ENCODE measurements at regions not wholly inside any gene's neighbourhood (a gene's known extent, or its start where the extent isn't known, plus 50 kb on each side); places are given as distances from the start of the nearest gene placed in this dataset.

DNA sequence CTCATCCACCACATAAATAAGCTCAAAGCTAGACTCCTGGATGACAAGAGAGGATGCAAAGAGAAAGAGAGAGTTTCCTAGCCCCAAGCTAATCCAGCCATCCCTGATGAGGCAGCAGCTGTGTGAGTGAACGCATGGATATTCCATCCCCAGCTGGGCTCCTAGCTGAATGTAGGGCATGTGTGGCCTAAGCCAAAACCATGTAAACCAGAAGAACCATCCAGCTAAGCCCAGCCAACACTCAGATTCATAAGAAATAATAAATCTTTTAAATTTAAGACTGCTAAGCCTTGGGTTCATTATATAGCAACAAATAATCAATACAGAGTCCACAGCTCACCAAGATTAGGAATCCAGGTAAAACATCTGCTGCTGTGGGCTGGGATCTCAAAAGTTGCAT lies 94.3 kb downstream of the TNFAIP2 start:
- Mint-ChIP-seq H3K27me3 (peaks cover 35% of the 10 kb centered on the region), H3K9me3 (no peaks in the 10 kb centered on the region), H3K36me3 (peaks cover 2% of the 10 kb centered on the region), H3K4me3 (no peak overlapping the region), H3K27ac (no peak overlapping the region), H3K4me1 (no peaks in the 10 kb centered on the region)

GRCh38 chr14:103220134-103220981 lies 97.1 kb downstream of the TNFAIP2 start:
- no peaks in the 10 kb centered on the region for H3K4me1 Mint-ChIP-seq
- H3K4me3 Mint-ChIP-seq: no peak overlapping the region
- no peaks in the 10 kb centered on the region for H3K36me3 Mint-ChIP-seq
- H3K27me3 Mint-ChIP-seq: peaks cover 48% of the 10 kb centered on the region
- H3K9me3 Mint-ChIP-seq: no peaks in the 10 kb centered on the region
- no peak overlapping the region for H3K27ac Mint-ChIP-seq

DNA sequence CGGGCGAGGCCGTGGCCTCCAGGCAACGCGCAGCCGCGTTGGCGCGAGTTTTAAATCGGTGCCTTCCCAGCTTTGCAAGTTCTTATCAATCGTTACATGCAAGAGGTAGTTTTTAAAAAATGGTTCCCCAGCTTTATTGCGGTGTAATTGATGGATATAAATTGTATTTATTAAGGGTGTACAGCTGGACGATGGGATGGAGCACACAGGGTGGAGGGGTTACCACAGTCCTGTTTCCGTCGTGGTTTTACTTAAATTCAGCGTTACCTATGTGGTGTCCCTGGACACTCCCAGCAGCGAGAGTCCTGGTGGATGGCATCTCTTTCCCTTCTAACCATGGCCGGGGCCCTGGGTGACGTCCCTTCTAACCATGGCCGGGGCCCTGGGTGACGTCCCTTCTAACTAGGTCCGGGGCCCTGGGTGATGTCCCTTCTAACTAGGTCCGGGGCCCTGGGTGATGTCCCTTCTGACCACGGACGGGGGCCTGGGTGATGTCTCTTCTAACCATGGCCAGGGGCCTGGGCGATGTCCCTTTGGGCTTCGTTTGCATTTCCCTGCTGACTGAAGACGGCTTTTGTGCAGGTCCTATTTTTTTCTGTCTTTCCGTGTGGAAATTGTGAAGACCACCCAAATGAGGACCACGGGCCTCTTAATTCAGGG lies 97.9 kb downstream of the TNFAIP2 start:
- Mint-ChIP-seq H3K27me3 (peaks cover 45% of the 10 kb centered on the region), H3K36me3 (no peaks in the 10 kb centered on the region), H3K9me3 (no peaks in the 10 kb centered on the region), H3K4me3 (peak overlapping the region in 1 of 4 donors; percentile 41), H3K27ac (no peak overlapping the region), H3K4me1 (no peaks in the 10 kb centered on the region)

GRCh38 chr14:103221781-103222358 lies 98.6 kb downstream of the TNFAIP2 start:
- H3K4me3 Mint-ChIP-seq: no peak overlapping the region
- peaks cover 48% of the 10 kb centered on the region for H3K27me3 Mint-ChIP-seq

DNA sequence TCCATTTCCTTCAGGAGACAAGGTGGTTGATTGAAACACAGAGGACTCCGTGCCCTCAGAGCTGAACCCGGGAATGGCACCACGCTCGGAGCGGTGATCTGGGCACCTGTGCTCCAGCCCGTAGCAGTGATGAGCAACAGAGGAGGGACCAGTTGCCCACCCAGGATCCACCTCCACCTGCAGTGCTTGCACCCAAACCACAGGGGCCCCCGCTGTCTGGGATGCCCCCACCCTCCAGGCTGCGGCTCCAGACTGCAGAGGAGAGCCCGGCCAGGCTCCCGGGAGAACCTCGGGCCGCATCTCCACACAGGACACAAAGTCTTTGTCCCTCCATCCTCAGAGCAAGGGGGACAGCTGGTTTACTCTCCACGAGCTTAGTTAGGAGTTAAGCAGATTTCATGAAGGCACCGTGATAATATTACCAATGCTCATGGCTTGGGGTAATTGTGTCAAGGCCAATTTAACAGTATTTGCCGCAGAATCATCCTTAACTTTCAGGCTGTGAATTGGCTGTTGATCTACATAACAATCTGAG lies 100.6 kb downstream of the TNFAIP2 start:
- Mint-ChIP-seq H3K9me3 (no peaks in the 10 kb centered on the region), H3K27me3 (peaks cover 52% of the 10 kb centered on the region), H3K27ac (no peak overlapping the region), H3K4me1 (no peaks in the 10 kb centered on the region), H3K36me3 (no peaks in the 10 kb centered on the region), H3K4me3 (no peak overlapping the region)

More at GRCh38 chr14:103221781-103222358, 98.6 kb downstream of the TNFAIP2 start:
- H3K9me3 Mint-ChIP-seq: no peaks in the 10 kb centered on the region
- no peaks in the 10 kb centered on the region for H3K36me3 Mint-ChIP-seq
- H3K27ac Mint-ChIP-seq: no peak overlapping the region
- no peaks in the 10 kb centered on the region for H3K4me1 Mint-ChIP-seq

- H3K4me3 Mint-ChIP-seq: no peak overlapping the region
- no peaks in the 10 kb centered on the region for H3K9me3 Mint-ChIP-seq
- no peaks in the 10 kb centered on the region for H3K4me1 Mint-ChIP-seq
- H3K27me3 Mint-ChIP-seq: peaks cover 43% of the 10 kb centered on the region
- no peak overlapping the region for H3K27ac Mint-ChIP-seq
- no peaks in the 10 kb centered on the region for H3K36me3 Mint-ChIP-seq
These were observed 101.8 kb downstream of the TNFAIP2 start for GRCh38 chr14:103225062-103225461.

DNA sequence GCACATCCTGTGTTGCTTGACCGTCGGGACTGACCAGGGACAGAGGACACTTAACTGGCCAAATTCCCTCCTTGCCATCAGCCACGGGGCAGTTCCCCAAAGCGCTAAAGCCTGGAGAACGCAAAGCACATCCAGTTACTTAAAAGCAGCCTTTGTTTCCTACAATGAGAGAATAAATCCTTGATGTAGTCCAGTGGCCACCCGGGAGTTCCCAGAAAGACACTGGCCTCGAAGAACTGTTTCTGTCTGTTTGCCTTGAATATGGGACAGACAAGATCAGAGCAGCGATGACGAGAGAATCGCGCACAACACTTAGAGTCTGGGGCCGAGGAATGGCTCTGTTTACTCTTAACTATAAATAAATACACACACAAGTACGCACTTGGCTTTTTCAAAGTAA lies 102.2 kb downstream of the TNFAIP2 start:
- H3K4me1 Mint-ChIP-seq: no peaks in the 10 kb centered on the region
- peaks cover 43% of the 10 kb centered on the region for H3K27me3 Mint-ChIP-seq
- H3K27ac Mint-ChIP-seq: no peak overlapping the region
- no peaks in the 10 kb centered on the region for H3K36me3 Mint-ChIP-seq
- no peaks in the 10 kb centered on the region for H3K9me3 Mint-ChIP-seq
- no peak overlapping the region for H3K4me3 Mint-ChIP-seq

DNA sequence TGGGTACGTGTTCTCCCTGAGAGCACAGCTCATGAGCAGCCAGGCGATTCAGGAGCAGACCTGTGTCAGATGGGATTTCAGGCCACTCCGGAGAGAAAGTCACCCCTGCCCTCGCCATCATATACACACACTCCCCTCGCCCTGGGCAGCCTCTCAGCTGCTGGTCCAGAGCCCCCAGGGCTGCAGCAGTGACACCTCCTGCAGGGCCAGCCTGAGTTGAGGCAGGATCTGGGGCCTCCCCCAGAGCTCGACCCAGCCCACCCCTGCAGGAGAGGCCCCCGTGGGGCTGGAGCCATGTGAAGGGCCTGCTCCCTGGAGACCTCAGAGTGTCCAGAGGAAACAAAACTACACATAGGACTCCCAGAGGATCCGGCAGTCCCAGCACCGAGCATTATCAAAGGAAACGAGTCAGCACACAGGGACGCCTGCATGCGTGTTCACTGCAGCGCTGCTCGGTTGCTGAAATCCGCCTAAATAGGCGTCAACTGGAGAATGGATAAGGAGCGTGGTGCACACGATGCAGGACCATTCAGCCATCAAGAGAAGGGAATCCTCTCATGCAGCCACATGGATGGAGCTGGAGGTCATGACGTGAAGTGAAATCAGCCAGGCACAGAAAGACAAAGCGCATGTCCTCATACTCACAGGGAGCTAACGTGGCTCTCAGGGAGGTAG lies 104.0 kb downstream of the TNFAIP2 start:
- peak overlapping the region in 1 of 3 donors; percentile 57 for H3K27ac Mint-ChIP-seq
- no peaks in the 10 kb centered on the region for H3K36me3 Mint-ChIP-seq
- H3K4me3 Mint-ChIP-seq: no peak overlapping the region
- H3K27me3 Mint-ChIP-seq: peaks cover 35% of the 10 kb centered on the region
- H3K9me3 Mint-ChIP-seq: no peaks in the 10 kb centered on the region
- no peaks in the 10 kb centered on the region for H3K4me1 Mint-ChIP-seq

DNA sequence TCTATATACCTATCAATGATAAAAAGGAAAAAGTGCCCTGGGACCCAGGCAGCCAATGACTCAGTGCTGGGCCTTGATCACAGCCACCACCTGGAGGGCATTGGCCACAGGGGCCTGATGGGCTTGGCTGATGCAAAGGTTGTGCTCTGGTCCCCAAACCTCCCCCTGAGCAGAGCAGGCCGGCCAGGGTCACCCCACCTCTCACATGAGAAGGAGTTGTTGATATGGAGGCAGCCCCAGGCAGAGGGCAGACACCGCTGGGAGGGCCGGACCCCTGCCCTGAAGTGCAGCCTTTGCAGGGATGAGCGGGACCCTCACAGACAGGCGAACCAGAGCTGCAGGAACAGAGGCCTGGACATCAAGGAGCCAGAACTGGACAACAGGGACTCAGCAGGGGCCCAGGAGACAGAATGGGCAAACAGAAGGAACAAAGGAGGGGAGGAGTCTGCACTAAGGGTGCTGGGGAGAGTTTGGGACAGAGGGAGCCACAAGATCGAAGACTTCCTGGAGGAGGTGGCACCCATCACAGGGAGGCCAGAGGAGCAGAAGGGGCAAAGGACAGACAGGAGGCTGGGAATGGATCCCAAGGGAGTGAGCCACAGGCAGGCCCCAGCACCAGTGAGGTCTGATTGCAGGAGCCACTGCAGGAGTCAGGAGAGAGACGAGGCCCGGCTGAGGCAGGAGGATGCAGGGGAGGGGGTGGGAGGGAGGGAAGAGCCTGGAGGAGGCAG lies 105.0 kb downstream of the TNFAIP2 start:
- no peak overlapping the region for H3K27ac Mint-ChIP-seq
- H3K36me3 Mint-ChIP-seq: no peaks in the 10 kb centered on the region
- H3K27me3 Mint-ChIP-seq: peaks cover 27% of the 10 kb centered on the region
- H3K4me1 Mint-ChIP-seq: no peaks in the 10 kb centered on the region
- H3K9me3 Mint-ChIP-seq: no peaks in the 10 kb centered on the region
- H3K4me3 Mint-ChIP-seq: no peak overlapping the region

DNA sequence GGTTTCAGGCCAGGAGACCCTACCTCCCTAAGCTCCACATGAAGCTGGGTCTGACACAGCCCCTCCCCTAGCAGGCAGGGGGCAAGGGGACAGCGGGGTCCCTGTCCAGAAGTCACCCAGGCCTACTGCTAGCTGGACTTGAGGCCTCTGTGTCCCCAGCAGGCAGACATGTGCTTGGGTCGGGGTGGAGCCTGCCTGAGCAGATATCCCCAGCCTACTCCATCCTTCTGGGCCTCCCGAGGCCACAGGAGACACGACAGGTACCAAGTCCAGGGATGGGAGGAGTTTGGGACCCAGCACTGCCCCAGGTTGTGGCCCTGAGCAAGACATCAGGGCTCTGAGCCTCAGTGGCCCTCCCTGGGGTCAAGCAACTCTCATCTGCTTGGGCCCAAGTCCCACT lies 105.2 kb upstream of the EIF5 start:
- H3K27me3 Mint-ChIP-seq: peaks cover 23% of the 10 kb centered on the region
- H3K36me3 Mint-ChIP-seq: no peaks in the 10 kb centered on the region
- no peak overlapping the region for H3K27ac Mint-ChIP-seq
- H3K4me3 Mint-ChIP-seq: no peak overlapping the region
- H3K4me1 Mint-ChIP-seq: no peaks in the 10 kb centered on the region
- H3K9me3 Mint-ChIP-seq: no peaks in the 10 kb centered on the region

DNA sequence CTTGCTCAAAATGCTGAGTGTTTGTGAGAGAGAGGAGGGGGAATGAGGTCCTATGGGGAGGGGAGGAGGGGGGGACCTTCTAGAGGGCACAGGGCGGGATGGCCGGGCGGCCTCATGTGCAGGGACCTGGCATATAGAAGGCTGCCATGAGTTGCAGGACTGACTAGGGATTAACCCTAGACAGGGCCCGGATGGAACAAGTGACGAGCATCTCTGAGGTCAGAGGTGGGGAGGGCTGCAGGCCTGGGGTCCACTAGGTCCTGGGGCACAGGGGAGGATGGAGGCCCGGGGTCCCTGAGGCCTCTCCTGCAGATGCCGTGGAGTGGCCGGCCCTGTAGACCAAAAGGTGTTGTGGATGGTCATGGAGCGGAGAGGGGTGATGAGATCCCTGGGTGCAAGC lies 104.0 kb upstream of the EIF5 start:
- no peak overlapping the region for H3K27ac Mint-ChIP-seq
- H3K27me3 Mint-ChIP-seq: peaks cover 21% of the 10 kb centered on the region
- no peak overlapping the region for H3K4me3 Mint-ChIP-seq
- H3K9me3 Mint-ChIP-seq: no peaks in the 10 kb centered on the region
- H3K4me1 Mint-ChIP-seq: no peaks in the 10 kb centered on the region
- no peaks in the 10 kb centered on the region for H3K36me3 Mint-ChIP-seq

DNA sequence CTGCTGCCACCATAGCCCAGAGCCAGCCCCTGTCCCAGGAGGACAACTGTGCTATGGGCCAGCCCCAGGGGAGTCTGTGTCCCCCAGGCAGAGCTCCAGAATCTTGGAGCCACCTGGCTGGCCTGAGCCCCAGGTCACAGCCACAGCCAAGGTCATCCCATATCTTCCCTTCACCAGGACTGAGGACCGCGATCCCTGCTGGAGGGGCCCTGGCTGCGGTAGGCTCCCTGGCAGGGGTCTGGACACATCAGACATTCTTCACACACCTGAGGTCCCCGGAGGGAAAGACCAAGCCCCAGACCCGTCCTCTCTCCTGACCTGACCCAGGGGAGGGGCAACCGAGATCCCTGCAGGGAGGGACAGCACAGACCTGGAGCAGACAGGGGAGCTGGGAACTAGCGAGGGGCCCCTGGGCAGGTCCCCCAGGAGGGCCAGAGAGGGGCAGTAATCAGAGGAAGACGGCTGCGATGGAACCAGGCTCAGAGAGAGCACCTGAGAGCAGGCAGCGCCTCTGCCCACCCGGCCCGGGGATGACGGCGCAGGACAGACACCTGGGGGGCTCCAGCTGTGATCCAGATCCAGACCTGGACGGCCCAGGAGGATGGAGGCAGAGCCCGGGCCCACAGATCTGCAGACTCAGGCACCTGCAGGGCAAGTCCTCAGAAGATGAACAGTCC lies 103.2 kb upstream of the EIF5 start:
- H3K27ac Mint-ChIP-seq: no peak overlapping the region
- H3K9me3 Mint-ChIP-seq: no peaks in the 10 kb centered on the region
- no peak overlapping the region for H3K4me3 Mint-ChIP-seq
- H3K27me3 Mint-ChIP-seq: peaks cover 16% of the 10 kb centered on the region
- H3K4me1 Mint-ChIP-seq: no peaks in the 10 kb centered on the region
- no peaks in the 10 kb centered on the region for H3K36me3 Mint-ChIP-seq

DNA sequence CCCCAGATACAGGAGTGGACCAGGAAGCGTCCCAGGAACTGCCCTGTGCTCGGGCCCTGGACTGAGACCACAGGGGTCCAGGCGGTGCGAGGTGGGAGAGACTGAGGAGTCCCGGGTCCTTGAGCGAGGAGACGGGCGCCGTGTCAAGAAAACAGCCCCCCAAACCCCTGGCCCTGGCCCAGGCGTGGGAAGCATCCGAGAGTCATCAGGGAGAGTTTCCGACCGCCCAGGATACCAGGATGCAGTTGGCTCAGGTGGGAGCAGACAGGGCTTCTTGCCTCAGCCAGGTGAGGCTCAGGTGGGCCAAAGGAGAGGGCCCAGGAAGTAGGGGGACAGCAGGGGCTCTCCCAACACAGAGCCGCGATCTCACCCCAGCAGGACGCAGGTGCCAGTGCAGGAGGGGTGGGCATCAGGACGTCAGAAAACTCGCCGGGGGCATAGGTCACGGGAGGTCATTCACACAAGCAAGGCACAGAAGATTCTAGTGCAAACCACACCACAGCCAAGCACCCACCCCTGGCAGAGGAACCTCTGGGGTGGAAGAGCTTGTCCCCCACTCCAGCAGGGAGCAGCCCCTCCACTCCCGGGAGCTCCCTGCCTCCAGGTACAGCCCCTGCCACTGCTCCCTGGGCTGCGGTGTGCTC lies 102.5 kb upstream of the EIF5 start:
- Mint-ChIP-seq H3K36me3 (no peaks in the 10 kb centered on the region), H3K4me1 (no peaks in the 10 kb centered on the region), H3K27me3 (peaks cover 17% of the 10 kb centered on the region), H3K4me3 (no peak overlapping the region), H3K27ac (no peak overlapping the region), H3K9me3 (no peaks in the 10 kb centered on the region)
